AML-193 (cell line): ENCODE measurements at regions not wholly inside any gene's neighbourhood (a gene's known extent, or its start where the extent isn't known, plus 50 kb on each side); places are given as distances from the start of the nearest gene placed in this dataset.
A peak's percentile ranks its signal among the peaks of the same experiment; 100 is the strongest.

ENCODE experiments used
- DNase-seq, 2 experiments: peaks; one replicate each; lab custom pipeline; 2025; lab: John Stamatoyannopoulos, UW

DNA sequence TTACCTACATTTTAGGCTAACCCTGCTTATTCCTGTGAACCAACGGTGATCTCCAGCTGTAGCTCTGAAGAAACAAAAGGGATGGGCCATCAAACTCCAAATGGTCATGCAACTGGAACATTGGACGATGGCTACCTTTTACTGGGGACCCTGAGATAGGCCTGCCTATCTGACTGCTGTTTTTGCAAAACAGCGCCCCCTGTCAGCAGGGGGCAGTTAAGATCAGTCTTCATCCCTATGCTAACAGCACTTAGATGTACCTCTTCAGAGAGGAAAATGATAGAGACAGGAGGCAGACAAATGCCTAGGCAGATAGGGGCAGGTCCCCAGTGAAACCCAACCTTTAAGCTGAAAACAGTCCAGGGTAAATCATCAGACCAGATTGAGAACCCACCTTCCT lies 1085.4 kb upstream of the SORCS1 start:
- peak in 1 of 2 experiments; percentile 0 for DNase-seq

DNA sequence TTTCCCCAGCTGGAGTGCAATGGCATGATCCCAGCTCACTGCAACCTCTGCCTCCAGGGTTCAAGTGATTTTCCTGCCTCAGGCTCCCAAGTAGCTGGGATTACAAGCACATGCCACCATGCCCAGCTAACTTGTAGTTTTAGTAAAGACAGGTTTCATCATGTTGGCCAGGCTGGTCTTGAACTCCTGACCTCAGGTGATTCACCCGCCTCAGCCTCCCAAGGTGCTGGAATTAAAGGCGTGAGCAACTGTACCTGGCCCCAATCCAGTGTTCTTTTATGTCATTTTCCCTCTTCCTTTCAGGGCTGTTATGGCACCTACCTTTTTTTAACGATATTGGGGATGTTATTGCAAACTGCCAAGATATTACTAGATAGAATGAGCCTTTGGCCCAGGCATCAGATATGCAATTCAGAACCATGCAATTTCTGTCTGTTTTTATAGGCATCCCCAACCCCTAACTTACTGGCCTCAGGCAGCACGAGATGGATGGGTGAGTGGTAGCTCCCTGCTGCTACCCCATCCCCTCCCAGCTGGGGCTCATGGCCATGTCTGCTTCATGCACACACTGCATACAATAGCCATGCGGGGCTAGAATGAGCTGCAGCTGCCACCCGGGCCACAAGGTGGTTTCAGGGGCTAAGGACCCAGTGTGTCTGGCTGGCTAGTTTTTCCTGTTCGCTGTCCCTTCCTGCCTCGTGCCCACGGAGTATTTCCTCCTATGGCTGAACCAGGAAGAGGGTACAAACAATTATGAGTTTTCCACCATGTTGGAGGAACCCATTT lies 1080.1 kb upstream of the SORCS1 start:
- no peak for DNase-seq

DNA sequence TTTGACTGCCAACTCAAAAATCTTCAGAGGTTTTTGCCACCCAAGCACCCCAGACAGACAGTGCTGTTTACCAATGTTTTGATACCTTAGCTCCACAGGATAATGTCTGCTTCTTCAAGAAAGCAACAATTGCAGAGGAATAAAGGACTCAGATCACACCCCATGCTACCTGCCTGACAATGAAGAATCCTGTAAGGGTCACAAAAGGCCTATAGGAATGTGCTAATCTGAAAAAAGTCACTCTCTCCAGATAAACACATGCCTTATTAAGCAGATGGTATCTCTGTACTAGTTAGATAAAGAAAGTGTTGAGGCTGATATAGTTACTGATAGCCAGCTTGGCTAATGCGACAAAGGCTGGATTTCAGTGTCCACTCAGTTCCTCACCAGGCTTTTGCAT lies 1076.7 kb upstream of the SORCS1 start:
- DNase-seq, result no peak

DNA sequence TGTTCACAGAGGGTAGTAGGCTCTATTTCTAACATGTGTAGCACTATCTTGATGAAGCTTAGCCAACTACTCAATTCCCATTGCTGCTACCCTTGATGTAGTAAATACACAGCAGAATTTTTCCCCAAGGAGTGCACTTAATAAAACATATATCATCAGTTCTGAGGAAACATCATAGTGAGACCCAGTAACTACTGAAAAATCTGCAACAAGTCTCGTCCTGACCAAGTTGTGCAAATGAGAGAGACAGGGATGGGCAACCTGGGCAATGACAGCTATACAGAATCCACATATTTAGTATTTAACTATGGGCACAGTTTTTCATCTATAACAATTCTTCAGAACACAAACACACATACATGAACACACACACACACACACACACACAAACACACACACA lies 1073.8 kb upstream of the SORCS1 start:
- DNase-seq, result no peak

GRCh38 chr10:108230478-108231170 lies 1066.1 kb upstream of the SORCS1 start:
- DNase-seq, result no peak

DNA sequence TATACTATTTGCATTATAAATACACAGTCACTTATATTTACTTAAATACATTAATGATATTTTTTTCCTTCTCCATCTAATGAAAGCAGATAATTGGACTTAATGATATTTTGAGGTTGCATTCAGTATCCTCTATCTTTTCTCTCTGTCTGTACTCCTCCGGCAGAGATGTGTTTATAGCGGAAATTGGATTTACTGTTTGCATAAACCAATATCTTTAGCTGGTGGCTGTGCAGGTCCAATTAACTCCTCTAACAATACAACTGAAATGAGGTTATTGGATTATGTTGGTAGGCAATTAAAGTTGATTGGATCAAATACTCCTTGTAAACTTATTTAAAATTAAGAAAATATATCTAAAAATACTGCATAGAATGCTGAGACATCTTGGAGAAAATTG lies 1044.2 kb upstream of the SORCS1 start:
- no peak for DNase-seq

GRCh38 chr10:108208038-108208437 lies 1043.5 kb upstream of the SORCS1 start:
- DNase-seq, result no peak

DNA sequence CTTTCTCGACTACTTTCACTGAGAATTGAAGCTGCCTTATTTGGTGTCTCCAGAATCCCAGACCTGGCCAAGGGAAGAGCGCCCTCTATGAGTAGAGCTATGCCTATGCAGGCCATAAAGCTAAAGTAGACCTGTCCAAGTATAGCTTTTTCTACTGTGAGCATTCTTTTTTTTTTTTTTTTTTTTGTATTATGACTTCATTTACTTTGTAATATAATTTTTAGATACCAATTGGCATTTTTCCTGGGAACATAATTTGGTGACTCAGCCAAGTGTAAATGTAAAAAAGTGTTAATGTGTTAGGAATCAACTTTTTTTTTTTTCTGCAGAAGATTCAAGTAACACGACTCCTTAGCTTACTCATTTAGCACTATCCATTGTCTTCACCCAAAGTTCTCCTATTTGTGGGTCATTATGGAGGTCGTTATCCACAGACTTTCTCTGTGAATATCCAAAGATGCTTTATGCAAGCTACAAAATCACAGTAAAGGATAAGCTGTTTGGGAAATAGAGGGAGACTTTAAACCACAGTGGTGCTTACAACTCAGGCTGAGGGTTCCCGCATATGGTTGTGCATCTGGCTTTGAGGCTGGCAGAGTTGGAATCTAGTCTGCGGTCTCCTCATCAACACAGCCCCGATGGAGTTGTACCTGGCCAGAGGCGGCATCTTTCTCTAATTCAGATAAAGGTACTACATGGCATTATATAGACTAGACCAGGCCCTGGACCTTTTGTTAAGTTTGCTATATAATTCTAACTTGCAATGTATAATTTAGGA lies 1040.2 kb upstream of the SORCS1 start:
- peak; percentile 8 to 14 for DNase-seq

- no peak for DNase-seq
Observed at GRCh38 chr10:108203905-108204527, 1039.5 kb upstream of the SORCS1 start.

DNA sequence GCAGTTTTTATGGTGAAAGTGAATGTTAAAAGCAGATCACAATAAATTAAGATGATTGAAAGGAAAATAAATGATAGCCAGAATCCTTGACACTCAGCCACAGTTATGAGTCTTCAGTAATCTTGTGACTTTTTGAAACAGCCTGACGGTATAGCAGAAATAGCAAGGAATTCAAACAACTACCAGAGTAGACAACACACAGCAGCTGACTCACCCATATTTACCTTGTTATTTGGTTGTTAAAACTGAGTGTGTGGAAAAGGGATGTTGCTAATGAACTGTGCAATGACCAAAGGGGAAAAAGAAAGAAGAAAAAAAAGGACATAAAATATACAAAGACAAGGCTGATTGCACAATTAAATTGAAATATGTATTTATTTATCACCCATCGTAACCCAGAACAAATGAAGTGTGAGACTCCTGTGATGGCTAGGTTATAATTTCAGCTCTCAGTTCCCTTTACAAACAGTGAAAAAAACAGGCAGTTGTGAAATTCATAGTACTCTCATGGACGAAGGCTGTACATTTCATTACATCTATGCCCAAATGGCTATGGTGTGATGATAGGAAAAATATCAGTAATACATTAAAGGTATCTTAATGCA lies 1023.0 kb upstream of the SORCS1 start:
- DNase-seq, result no peak

- no peak for DNase-seq
Observed at GRCh38 chr10:108184114-108184513, 1019.6 kb upstream of the SORCS1 start.

GRCh38 chr10:108180878-108181277 lies 1016.4 kb upstream of the SORCS1 start:
- DNase-seq, result no peak

- DNase-seq, result no peak
Observed at GRCh38 chr10:108169846-108170245, 1005.3 kb upstream of the SORCS1 start.

DNA sequence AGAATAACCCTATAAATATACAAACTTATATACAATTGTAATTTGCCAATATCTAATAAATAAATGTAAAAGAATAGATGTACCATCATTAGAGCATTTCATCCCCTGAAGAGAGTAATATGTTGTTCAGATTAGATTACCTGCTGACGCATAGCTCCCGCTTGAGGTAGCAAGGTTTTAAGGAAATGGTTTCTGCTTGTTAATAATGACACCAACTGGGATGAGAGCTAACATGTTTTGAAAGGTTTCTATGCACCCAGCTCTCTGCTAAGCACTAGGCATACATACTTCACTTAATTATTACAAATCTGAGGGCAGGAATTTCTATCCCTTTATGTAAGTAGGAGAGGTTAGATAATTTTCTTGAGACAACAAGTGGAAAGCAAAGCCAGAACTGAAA lies 1003.3 kb upstream of the SORCS1 start:
- DNase-seq, result no peak

- DNase-seq, result no peak
Observed at GRCh38 chr10:108166401-108166800, 1001.9 kb upstream of the SORCS1 start.

- DNase-seq, result no peak
Observed at GRCh38 chr10:108147346-108147745, 982.8 kb upstream of the SORCS1 start.

DNA sequence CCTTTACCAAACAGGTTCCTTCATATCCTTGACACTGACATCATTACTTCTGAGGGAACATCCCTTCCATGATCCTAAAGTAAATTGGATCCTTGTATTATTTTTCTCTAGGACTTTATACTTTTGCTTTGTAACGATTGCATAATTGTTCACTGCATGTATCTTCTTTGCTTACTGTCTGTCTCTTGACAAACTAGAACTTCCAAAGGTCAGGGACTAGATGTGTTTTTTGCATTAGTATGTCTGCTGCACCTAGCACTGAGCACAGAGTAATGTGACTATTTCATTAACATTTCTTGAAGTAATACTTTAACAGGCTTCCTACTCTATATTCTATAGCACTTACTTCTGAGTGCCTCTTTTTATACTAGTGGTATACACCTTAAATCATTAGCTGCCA lies 976.6 kb upstream of the SORCS1 start:
- no peak for DNase-seq

- DNase-seq, result no peak
Observed at GRCh38 chr10:108132303-108132702, 967.8 kb upstream of the SORCS1 start.

GRCh38 chr10:108130575-108130974 lies 966.1 kb upstream of the SORCS1 start:
- DNase-seq, result no peak

- DNase-seq, result peak in 1 of 2 experiments; percentile 2
Observed at GRCh38 chr10:108112218-108112617, 947.7 kb upstream of the SORCS1 start.

DNA sequence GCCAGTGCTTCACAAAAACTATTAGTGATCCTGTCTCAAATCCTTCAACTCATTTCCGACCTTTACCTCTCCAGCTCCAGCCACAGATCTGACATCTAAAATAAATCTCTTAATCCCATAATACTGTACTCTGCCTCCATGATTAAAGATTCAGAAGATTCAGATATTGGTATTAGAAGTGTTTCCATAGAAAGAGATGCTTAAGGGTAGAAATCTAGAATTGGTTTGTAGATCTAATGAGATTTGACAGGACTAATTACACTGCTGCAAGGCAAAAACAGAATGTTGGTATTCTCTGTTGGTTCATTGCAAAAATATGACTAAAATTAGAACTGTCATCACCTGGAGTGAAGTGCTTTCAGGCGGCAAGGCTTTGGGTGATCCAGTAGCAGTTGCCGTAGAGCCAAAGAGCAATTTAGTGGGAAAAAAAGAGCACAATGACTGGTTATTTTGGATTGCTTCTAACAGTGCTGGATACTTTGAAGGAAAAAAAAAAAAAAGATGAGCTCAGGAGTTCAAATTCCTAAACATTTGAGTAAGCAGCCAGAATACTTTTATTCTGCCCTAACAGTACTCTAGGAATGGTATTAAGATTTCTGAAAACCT lies 940.1 kb upstream of the SORCS1 start:
- DNase-seq, result no peak

DNA sequence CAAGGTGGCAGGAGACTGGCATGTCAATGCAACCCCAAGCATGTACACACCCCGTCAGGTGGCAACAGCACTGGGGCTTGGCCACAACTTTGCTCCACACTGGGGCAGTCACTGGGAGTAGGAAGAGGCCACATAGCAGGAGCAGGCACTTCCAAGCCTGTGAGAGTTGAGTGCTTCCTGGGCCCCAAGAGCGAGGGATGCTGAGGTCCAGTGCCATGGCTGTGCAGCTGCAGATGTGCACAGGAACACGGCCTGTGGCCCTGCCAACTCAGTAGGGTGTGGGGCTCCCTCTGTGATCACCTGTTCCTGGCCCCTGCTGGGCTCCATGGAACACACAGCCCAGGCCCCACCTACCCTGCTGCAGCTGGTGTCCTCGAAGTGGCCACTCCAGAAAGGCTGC lies 932.8 kb upstream of the SORCS1 start:
- no peak for DNase-seq
